ENCODE measurements at regions not wholly inside any gene's neighbourhood (a gene's known extent, or its start where the extent isn't known, plus 50 kb on each side); places are given as distances from the start of the nearest gene placed in this dataset.

GRCh38 chr11:19380375-19380774 lies 139.6 kb upstream of the E2F8 start:
- Histone ChIP-seq H3K27me3 (ENCODE audit: insufficient read depth, poor library complexity, severe bottlenecking) (no peaks in the 10 kb centered on the region), H3K27ac (replicated peaks) (no peak overlapping the region), H3K4me3 (replicated peaks; ENCODE audit: insufficient read depth, low read length) (no peak overlapping the region)
- no peak for TF ChIP-seq SPI1 (IDR thresholded peaks at IDR 0.05; ENCODE audit: borderline replicate concordance, low read depth)
- TF ChIP-seq REST (IDR thresholded peaks at IDR 0.05; ENCODE audit: insufficient replicate concordance, low read depth), result no peak
- DNase-seq (ENCODE audit: low read depth in 1 of 2, low spot score in 1 of 2), result no peak

GRCh38 chr11:19379465-19379864 lies 138.7 kb upstream of the E2F8 start:
- DNase-seq (ENCODE audit: low read depth in 1 of 2, low spot score in 1 of 2), result no peak
- no peak for TF ChIP-seq REST (IDR thresholded peaks at IDR 0.05; ENCODE audit: insufficient replicate concordance, low read depth)
- no peak for TF ChIP-seq CTCF (IDR thresholded peaks at IDR 0.05; ENCODE audit: insufficient read depth, low read length)
- TF ChIP-seq GABPA (IDR thresholded peaks at IDR 0.05; ENCODE audit: low read depth), result no peak
- TF ChIP-seq SPI1 (IDR thresholded peaks at IDR 0.05; ENCODE audit: borderline replicate concordance, low read depth), result no peak
- TF ChIP-seq POLR2AphosphoS5 (IDR thresholded peaks at IDR 0.05; ENCODE audit: low read depth), result no peak
- H3K27me3 ChIP-seq (ENCODE audit: insufficient read depth, poor library complexity, severe bottlenecking), result no peaks in the 10 kb centered on the region
- no peak overlapping the region for H3K27ac ChIP-seq (replicated peaks)
- no peak overlapping the region for H3K4me3 ChIP-seq (replicated peaks; ENCODE audit: insufficient read depth, low read length)

GRCh38 chr11:19378814-19379213 lies 138.1 kb upstream of the E2F8 start:
- Histone ChIP-seq H3K27ac (replicated peaks) (no peak overlapping the region), H3K4me3 (replicated peaks; ENCODE audit: insufficient read depth, low read length) (no peak overlapping the region), H3K27me3 (ENCODE audit: insufficient read depth, poor library complexity, severe bottlenecking) (no peaks in the 10 kb centered on the region)
- DNase-seq (ENCODE audit: low read depth in 1 of 2, low spot score in 1 of 2), result no peak
- TF ChIP-seq CTCF (IDR thresholded peaks at IDR 0.05; ENCODE audit: insufficient read depth, low read length), result no peak
- TF ChIP-seq POLR2AphosphoS5 (IDR thresholded peaks at IDR 0.05; ENCODE audit: low read depth), result no peak
- no peak for TF ChIP-seq GABPA (IDR thresholded peaks at IDR 0.05; ENCODE audit: low read depth)
- TF ChIP-seq REST (IDR thresholded peaks at IDR 0.05; ENCODE audit: insufficient replicate concordance, low read depth), result no peak
- no peak for TF ChIP-seq SPI1 (IDR thresholded peaks at IDR 0.05; ENCODE audit: borderline replicate concordance, low read depth)

- TF ChIP-seq POLR2AphosphoS5 (IDR thresholded peaks at IDR 0.05; ENCODE audit: low read depth) (no peak), REST (IDR thresholded peaks at IDR 0.05; ENCODE audit: insufficient replicate concordance, low read depth) (no peak), SPI1 (IDR thresholded peaks at IDR 0.05; ENCODE audit: borderline replicate concordance, low read depth) (no peak), GABPA (IDR thresholded peaks at IDR 0.05; ENCODE audit: low read depth) (no peak), CTCF (IDR thresholded peaks at IDR 0.05; ENCODE audit: insufficient read depth, low read length) (no peak)
- Histone ChIP-seq H3K27ac (replicated peaks) (no peak overlapping the region), H3K4me3 (replicated peaks; ENCODE audit: insufficient read depth, low read length) (no peak overlapping the region), H3K27me3 (ENCODE audit: insufficient read depth, poor library complexity, severe bottlenecking) (peaks cover 3% of the 10 kb centered on the region)
- no peak for DNase-seq (ENCODE audit: low read depth in 1 of 2, low spot score in 1 of 2)
Measured at GRCh38 chr11:19377881-19378280, 137.1 kb upstream of the E2F8 start.

Data from HL-60 (cell line).